GM18508 (cell line): ENCODE measurements at regions not wholly inside any gene's neighbourhood (a gene's known extent, or its start where the extent isn't known, plus 50 kb on each side); places are given as distances from the start of the nearest gene placed in this dataset.
"Not testable (repeated sequence)": the region's sequence is repeated elsewhere in the genome, so short reads cannot be mapped to it uniquely, and the experiment has no call there.

ENCODE experiments used
- ATAC-seq: cut with Tn5 transposase; IDR thresholded peaks from one replicate; pipeline ENCODE4 v1.9.1; 2021; ENCODE audit warnings: moderate number of reproducible peaks; ENCODE audit not compliant: insufficient read depth, unreplicated experiment

- not testable (repeated sequence) for ATAC-seq
These were observed 436.3 kb downstream of the GOLGA6L6 start for GRCh38 chr15:20105011-20105990.

GRCh38 chr15:20104551-20104950 lies 437.0 kb downstream of the GOLGA6L6 start:
- ATAC-seq = not testable (repeated sequence)

- not testable (repeated sequence) for ATAC-seq
These were observed 438.7 kb downstream of the GOLGA6L6 start for GRCh38 chr15:20102862-20103261.

DNA sequence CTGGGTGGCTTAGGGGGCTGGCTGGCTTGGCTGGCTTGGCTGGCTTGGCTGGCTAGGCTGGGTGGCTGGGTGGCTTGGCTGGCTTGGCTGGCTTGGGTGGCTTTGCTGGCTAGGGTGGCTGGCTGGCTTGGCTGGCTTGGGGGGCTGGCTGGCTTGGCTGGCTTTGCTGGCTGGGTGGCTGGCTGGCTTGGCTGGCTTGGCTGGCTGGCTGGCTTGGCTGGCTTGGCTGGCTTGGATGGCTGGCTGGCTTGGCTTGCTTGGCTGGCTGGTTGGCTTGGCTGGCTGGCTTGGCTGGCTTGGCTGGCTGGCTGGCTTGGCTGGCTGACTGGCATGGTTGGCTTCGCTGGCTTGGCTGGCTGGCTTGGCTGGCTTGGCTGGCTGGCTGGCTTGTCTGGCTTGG lies 439.4 kb downstream of the GOLGA6L6 start:
- ATAC-seq = not testable (repeated sequence)

GRCh38 chr15:20101281-20101680 lies 440.3 kb downstream of the GOLGA6L6 start:
- ATAC-seq = not testable (repeated sequence)

- ATAC-seq = not testable (repeated sequence)
These were observed 440.9 kb downstream of the GOLGA6L6 start for GRCh38 chr15:20100604-20101270.

GRCh38 chr15:20095699-20096303 lies 445.8 kb downstream of the GOLGA6L6 start:
- not testable (repeated sequence) for ATAC-seq

DNA sequence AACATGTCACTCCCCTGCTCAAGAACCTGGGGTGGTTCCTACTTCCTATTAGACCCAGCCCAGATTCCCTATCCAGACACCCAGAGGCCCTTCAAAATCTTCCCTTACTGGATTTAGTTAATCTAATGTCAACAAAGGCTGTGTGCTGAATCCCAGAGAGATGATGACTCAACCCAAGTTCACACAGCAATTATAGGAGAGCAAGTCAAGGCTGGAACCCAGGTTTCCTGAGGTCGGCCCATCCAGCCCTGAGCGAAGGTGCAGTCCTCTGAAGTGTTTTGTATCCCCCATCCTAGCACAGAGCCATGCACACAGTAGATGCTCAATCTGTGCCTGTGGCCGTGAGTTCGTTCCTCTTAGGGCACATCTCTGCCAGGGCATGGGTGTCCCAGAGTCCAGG lies 452.1 kb downstream of the GOLGA6L6 start:
- not testable (repeated sequence) for ATAC-seq

DNA sequence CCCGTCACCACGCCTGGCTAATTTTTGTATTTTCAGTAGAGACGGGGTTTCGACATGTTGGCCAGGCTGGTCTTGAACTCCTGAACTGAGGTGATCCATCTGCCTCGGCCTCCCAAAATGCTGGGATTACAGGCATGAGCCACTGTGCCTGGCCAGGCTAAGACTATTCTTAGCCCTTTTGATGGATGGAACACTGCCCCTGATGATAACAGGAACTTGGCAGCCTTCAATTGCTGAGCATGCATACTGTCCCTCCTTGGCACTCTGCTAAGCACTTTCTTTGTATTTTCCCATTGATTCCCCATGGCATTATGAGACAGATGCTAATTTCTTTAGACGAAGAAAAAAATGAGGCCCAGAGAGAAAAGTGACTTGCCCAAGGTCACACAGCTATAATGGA lies 457.6 kb downstream of the GOLGA6L6 start:
- not testable (repeated sequence) for ATAC-seq

- not testable (repeated sequence) for ATAC-seq
These were observed 467.5 kb downstream of the GOLGA6L6 start for GRCh38 chr15:20074082-20074481.

DNA sequence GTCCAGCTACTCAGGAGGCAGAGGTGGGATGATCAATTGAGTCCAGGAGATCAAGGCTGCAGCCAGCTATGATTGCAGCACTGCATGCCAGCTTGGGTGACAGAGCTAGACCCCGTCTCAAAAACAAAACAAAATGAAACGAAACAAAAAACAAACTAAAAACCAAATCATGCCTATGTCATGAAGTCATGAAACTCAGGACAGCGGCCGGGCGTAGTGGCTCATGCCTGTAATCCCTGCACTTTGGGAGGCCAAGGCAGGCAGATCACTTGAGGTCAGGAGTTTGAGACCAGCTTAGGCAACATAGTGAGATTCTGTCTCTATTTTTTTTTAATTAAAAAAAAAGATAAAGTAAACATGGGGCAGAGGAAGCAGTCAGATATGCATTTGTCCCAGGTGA lies 472.6 kb downstream of the GOLGA6L6 start:
- ATAC-seq = not testable (repeated sequence)

DNA sequence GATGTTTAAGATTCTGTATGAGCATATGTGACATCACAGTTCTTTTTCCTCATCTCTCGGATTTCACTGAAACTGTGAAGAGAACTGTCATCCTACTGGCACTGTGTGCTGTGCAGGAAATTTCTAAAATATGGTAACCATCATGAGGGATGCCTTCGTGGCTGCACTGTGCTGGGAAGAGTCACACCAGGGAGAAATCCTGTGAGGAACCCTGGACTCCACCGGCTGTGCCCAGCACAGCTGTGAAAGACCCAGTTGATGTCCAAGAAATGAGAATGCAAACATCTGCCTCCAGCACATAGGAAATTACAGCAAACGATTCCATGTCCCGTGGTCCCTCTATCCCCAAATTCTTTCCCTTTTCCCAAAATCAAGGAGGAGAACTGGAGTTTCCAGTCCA lies 475.4 kb downstream of the GOLGA6L6 start:
- not testable (repeated sequence) for ATAC-seq

- ATAC-seq = not testable (repeated sequence)
These were observed 476.1 kb downstream of the GOLGA6L6 start for GRCh38 chr15:20065508-20065907.

DNA sequence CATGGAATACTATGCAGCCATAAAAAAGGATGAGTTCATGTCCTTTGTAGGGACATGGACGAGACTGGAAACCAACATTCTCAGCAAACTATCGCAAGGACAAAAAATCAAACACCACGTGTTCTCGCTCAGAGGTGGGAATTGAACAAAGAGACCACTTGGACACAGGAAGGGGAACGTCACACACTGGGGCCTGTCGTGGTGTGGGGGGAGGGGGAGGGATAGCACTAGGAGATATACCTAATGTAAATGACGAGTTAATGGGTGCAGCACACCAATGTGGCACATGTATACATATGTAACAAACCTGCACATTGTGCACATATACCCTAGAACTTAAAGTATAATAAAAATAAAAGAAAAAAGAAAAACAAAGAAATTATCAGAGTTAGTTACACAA lies 478.4 kb downstream of the GOLGA6L6 start:
- not testable (repeated sequence) for ATAC-seq

DNA sequence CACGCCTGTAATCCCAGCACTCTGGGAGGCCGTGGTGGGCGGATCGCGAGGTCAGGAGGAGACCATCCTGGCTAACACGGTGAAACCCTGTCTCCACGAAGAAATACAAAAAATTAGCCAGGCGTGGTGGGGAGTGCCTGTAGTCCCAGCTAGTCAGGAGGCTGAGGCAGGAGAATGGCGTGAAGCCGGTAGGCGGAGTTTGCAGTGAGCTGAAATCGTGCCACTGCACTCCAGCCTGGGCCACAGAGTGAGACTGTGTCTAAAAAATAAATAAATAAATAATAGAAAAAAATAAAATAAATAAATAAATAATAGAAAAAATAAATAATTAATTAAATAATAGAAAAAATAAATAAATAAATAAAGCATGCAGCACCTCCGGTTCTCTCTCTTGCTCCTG lies 480.8 kb downstream of the GOLGA6L6 start:
- ATAC-seq = not testable (repeated sequence)

- not testable (repeated sequence) for ATAC-seq
These were observed 484.7 kb downstream of the GOLGA6L6 start for GRCh38 chr15:20056871-20057270.

DNA sequence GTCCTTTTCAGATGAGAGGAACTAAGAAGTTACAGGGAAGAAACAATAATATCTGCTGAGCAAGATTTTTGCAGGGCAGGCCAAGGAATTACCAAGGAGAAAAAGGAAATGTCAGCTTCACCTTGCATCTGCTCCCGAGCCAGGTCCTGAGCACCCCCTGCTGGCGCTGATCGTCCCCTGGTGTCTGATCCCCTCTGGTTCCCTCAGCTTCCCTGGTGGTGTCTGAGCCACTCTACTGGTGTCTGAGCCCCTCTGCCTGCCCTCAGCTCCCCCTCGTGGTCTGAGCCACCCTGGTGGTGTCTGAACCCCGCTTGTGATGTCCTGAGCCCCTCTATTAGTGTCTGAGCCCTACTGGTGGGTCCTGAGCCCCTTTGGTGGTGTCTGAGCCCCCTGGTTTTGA lies 485.7 kb downstream of the GOLGA6L6 start:
- not testable (repeated sequence) for ATAC-seq

DNA sequence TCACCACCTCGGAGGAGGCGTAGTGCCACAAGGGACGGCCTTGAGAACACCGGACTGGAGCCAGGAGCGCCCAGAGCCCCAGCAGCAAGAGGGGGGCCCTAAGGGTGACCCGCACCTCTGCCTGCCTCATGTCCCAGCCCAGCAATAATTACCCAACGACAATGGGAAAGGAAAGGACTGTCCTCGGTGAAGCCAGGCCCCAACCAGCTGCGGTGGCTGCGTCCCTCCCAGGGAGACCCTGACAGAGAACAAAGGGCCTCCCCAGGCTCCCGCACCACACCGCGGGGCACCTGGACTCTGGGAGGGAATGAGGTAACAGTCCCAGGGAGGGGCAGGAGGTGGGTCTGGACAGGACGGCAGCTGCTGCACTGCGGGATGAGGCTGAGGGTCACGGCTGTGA lies 493.4 kb downstream of the GOLGA6L6 start:
- ATAC-seq = not testable (repeated sequence)

- not testable (repeated sequence) for ATAC-seq
These were observed 496.4 kb downstream of the GOLGA6L6 start for GRCh38 chr15:20045165-20045564.

DNA sequence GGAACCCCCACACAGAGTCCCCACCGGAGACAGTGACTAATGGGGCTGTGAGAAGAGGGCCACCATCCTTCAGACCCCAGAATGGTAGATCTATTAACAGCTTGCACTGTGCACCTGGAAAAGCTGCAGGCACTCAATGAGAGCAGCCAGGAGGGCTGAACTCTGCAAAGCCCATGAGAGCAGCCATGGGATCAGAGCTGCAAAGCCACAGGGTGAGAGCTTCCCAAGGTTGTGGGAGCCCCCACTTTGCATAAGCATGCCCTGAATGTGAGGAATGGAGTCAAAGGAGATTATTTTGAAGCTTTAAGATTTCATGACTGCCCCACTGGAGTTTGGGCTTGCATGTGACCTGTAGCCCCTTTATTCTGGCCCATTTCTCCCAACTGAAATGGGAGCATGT lies 500.9 kb downstream of the GOLGA6L6 start:
- ATAC-seq = not testable (repeated sequence)

GRCh38 chr15:20025040-20025439 lies 516.6 kb downstream of the GOLGA6L6 start:
- not testable (repeated sequence) for ATAC-seq
